Endothelial cell of umbilical vein (primary cell): ENCODE measurements at regions not wholly inside any gene's neighbourhood (a gene's known extent, or its start where the extent isn't known, plus 50 kb on each side); places are given as distances from the start of the nearest gene placed in this dataset.

ENCODE experiments used
- BruUV-seq: library from RNA; stranded (reverse); fragments of 400-500 nt; replicated peaks from 2 replicates; lab custom pipeline; 2021; lab: Mats Ljungman, UMichigan
- CTCF ChIA-PET: fragments of 300-600, 350-600 bp; sonication (Branson Sonifier 250); formaldehyde crosslinking; loops from one replicate; lab custom pipeline; 2021; ENCODE audit warnings: antibody characterized with exemption, inconsistent platforms; lab: Charles Lee
- POLR2A ChIA-PET: fragments of 300-600, 350-600 bp; sonication (Branson Sonifier 250); formaldehyde crosslinking; loops from one replicate; lab custom pipeline; 2021; ENCODE audit warnings: antibody characterized with exemption, inconsistent platforms; lab: Charles Lee
- DNase-seq: peaks from one replicate; pipeline ENCODE4 v3.0.0-alpha.2; 2011; ENCODE audit warnings: low read depth, low spot score
- FAIRE-seq: peaks from 2 replicates; lab custom pipeline; 2011; peaks lifted over from hg19 to GRCh38; lab: Jason Lieb, UNC
- H2AFZ ChIP-seq: 2 replicates; pipeline ENCODE4 v1.6.0; 2012; ENCODE audit warnings: low read depth, low read length, control low read depth, inconsistent platforms
- H3K27ac ChIP-seq: 2 replicates; pipeline ENCODE4 v1.5.1; 2011; ENCODE audit warnings: low read depth, mild to moderate bottlenecking, control low read depth, low read length, moderate library complexity; ENCODE audit not compliant: insufficient read depth
- H3K27me3 ChIP-seq, 2 experiments: 2 replicates each; pipeline versions ENCODE4 v1.6.0 to v1.6.1; 2011; ENCODE audit warnings: low read length in 2 of 2, mixed read lengths in 1 of 2; ENCODE audit not compliant: control insufficient read depth in 2 of 2, insufficient read depth in 2 of 2
- H3K36me3 ChIP-seq, 2 experiments: 2 replicates in 1 of 2; 3 replicates in 1 of 2; pipeline ENCODE4 v1.5.1; 2011; ENCODE audit warnings: low read length in 2 of 2, mild to moderate bottlenecking in 1 of 2, moderate library complexity in 1 of 2; ENCODE audit not compliant: control insufficient read depth in 2 of 2, insufficient read depth in 2 of 2; ENCODE audit errors: extremely low read depth in 1 of 2
- H3K4me1 ChIP-seq: 3 replicates; pipeline ENCODE4 v1.5.1; 2011; ENCODE audit warnings: mild to moderate bottlenecking, low read length; ENCODE audit not compliant: control insufficient read depth, insufficient read depth; ENCODE audit errors: extremely low read depth
- H3K4me2 ChIP-seq: 2 replicates; pipeline ENCODE4 v1.6.1; 2011; ENCODE audit warnings: low read length, control low read depth, mixed read lengths; ENCODE audit not compliant: insufficient read depth
- H3K4me3 ChIP-seq, 3 experiments: fragments of 200-600 bp in 1 of 3; sonication (generic), shearing (Covaris generic) in 1 of 3; replicated peaks in 1 of 3; 2 replicates each; pipeline ENCODE4 v1.5.1; 2011 to 2016; ENCODE audit warnings: control low read depth in 3 of 3, low read length in 3 of 3, mild to moderate bottlenecking in 2 of 3, inconsistent platforms in 1 of 3, low read depth in 1 of 3, moderate library complexity in 1 of 3; ENCODE audit not compliant: insufficient read depth in 1 of 3
- H3K79me2 ChIP-seq: 2 replicates; pipeline ENCODE4 v1.6.0; 2012; ENCODE audit warnings: low read length, inconsistent platforms; ENCODE audit not compliant: control insufficient read depth, insufficient read depth
- H3K9ac ChIP-seq: replicated peaks from 2 replicates; pipeline ENCODE3; 2011; ENCODE audit warnings: low read length, control low read depth; ENCODE audit not compliant: insufficient read depth; ENCODE audit errors: extremely low read depth
- H3K9me1 ChIP-seq: replicated peaks from 3 replicates; pipeline ENCODE4 v1.6.0; 2011; ENCODE audit warnings: mild to moderate bottlenecking, low read length; ENCODE audit not compliant: control insufficient read depth, insufficient read depth; ENCODE audit errors: extremely low read depth
- H3K9me3 ChIP-seq: replicated peaks from 2 replicates; pipeline ENCODE4 v1.5.1; 2012; ENCODE audit warnings: low read length, inconsistent platforms; ENCODE audit not compliant: control insufficient read depth, insufficient read depth
- H4K20me1 ChIP-seq: replicated peaks from 2 replicates; pipeline ENCODE3; 2011; ENCODE audit warnings: mild to moderate bottlenecking, low read length; ENCODE audit not compliant: control insufficient read depth, insufficient read depth; ENCODE audit errors: extremely low read depth
- CTCF ChIP-seq, 2 donors: IDR thresholded peaks; 1 replicate in 1 of 2; 2 replicates in 1 of 2; pipeline ENCODE4 v1.5.1; 2011; ENCODE audit warnings: low read length in 2 of 2, mild to moderate bottlenecking in 2 of 2, moderate library complexity in 2 of 2, control low read depth in 1 of 2, inconsistent platforms in 1 of 2, low read depth in 1 of 2; ENCODE audit not compliant: insufficient read depth in 1 of 2; ENCODE audit errors: extremely low read depth in 1 of 2
- EZH2 ChIP-seq: IDR thresholded peaks from 2 replicates; pipeline ENCODE4 v1.6.1; 2012; ENCODE audit warnings: borderline replicate concordance, low read depth, mild to moderate bottlenecking, moderate library complexity, low read length, inconsistent platforms; ENCODE audit not compliant: severe bottlenecking
- FOS ChIP-seq: IDR thresholded peaks from 2 replicates; pipeline ENCODE4 v1.6.1; 2011; ENCODE audit warnings: mild to moderate bottlenecking, low read length, moderate library complexity, borderline replicate concordance; ENCODE audit not compliant: insufficient read depth
- GATA2 ChIP-seq: IDR thresholded peaks from 2 replicates; pipeline ENCODE4 v1.7.0; 2011; ENCODE audit warnings: low read depth, mild to moderate bottlenecking, moderate library complexity, mixed read lengths, low read length; ENCODE audit not compliant: insufficient read length, insufficient read depth
- JUN ChIP-seq: IDR thresholded peaks from 2 replicates; pipeline ENCODE4 v1.6.1; 2011; ENCODE audit warnings: borderline replicate concordance, low read depth; ENCODE audit not compliant: insufficient read length, insufficient read depth
- MYC ChIP-seq: IDR thresholded peaks from one replicate; pipeline ENCODE4 v1.6.1; 2011; ENCODE audit warnings: mild to moderate bottlenecking, low read depth, low read length
- POLR2A ChIP-seq: IDR thresholded peaks from 2 replicates; pipeline ENCODE4 v1.6.1; 2012; ENCODE audit warnings: low read depth, mild to moderate bottlenecking, control low read depth, low read length
- POLR2AphosphoS5 ChIP-seq: IDR thresholded peaks from 2 replicates; pipeline ENCODE4 v1.6.1; 2012; ENCODE audit warnings: low read depth, mild to moderate bottlenecking, control low read depth, low read length, moderate library complexity; ENCODE audit not compliant: insufficient read depth
- dilution Hi-C: fragments of 300-500 bp; cut with MboI; formaldehyde crosslinking; loops from one replicate; pipeline ENCODE4 v1.15.0; 2019; ENCODE audit warnings: low sequenced_read_pairs; ENCODE audit not compliant: extremely low pct_ligation_motif_present
- intact Hi-C: fragments of 100-400 bp; cut with micrococcal nuclease; formaldehyde crosslinking; loops from one replicate; pipeline ENCODE4 v1.10.0; 2022
- TF ChIP-seq, protein P1 (sequence below): IDR thresholded peaks from 2 replicates; pipeline ENCODE4 v1.6.1; 2011; ENCODE audit not compliant: insufficient read depth, insufficient read length

DNA sequence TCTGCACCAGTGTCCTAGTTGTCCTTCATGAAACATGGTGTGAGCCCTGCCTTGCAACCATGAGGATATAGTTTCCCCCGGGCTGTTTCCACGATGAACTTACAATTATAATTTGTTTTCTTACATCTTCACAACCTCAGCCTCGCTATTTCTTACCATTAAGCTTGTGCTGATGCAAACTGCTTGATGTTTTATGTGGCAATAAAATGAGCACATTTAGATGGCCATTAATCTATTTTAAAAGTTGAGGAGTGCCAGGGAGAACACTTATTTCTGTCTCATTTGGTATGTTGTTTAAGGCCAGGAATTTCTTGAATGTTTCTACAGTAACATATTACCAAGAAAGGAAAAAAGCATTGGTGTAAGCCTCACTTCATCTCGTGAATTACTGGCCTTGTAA, 214.5 kb upstream of the SLC8A1 start:
- Histone ChIP-seq H3K27ac (no peak overlapping the region), H3K9me3 (no peaks in the 10 kb centered on the region), H3K4me2 (no peak overlapping the region), H3K79me2 (no peaks in the 10 kb centered on the region), H4K20me1 (no peaks in the 10 kb centered on the region), H3K9me1 (no peaks in the 10 kb centered on the region), H3K4me3 (no peak overlapping the region), H3K27me3 (no peaks in the 10 kb centered on the region), H3K9ac (no peak overlapping the region), H2AFZ (no peak overlapping the region), H3K4me1 (no peaks in the 10 kb centered on the region), H3K36me3 (no peaks in the 10 kb centered on the region)
- BruUV-seq = no TSS peak
- intact Hi-C loops (no loop called here), dilution Hi-C loops (no loop called here)
- ChIA-PET CTCF (no interaction called here), POLR2A (no interaction called here)
- TF ChIP-seq EZH2 (no peak), MYC (no peak), POLR2AphosphoS5 (no peak), CTCF (IDR thresholded peaks at IDR 0.05; ENCODE audit: extremely low read depth in 1 of 2, insufficient read depth in 1 of 2, low read depth in 1 of 2, low read length in 2 of 2) (no peak), FOS (no peak), POLR2A (no peak), GATA2 (no peak), JUN (no peak)
- TF ChIP-seq, protein P1, sequence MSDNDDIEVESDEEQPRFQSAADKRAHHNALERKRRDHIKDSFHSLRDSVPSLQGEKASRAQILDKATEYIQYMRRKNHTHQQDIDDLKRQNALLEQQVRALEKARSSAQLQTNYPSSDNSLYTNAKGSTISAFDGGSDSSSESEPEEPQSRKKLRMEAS = no peak
- DNase-seq (no peak), FAIRE-seq (no peak)
